ENCODE measurements at regions not wholly inside any gene's neighbourhood (a gene's known extent, or its start where the extent isn't known, plus 50 kb on each side); places are given as distances from the start of the nearest gene placed in this dataset.

GRCh38 chr14:84361476-84361875 is 1168.5 kb upstream of the FLRT2 start:
- no peak for DNase-seq (ENCODE audit: low read depth, low spot score)

DNA sequence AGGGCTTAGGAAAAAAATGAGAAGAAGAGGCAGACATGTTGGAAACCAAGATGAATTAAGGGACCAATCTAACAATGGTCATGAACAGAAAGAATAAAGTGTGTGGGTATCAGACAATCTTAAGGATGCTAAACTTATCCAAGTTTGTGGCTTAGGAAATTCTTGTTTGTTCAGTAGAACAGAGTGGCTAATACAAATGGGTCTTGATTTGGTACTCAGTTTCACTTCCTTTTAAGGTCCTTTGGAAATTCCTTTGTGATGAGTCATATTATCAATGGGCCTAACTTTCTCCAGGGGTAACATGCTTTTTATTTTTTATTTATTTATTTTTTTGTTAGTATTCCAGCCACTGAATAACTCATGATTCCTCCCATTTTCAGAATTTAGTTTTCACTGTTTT is 1154.7 kb upstream of the FLRT2 start:
- peak; percentile 4 for DNase-seq (ENCODE audit: low read depth, low spot score)

- DNase-seq (ENCODE audit: low read depth, low spot score), result no peak
These were observed 1139.9 kb upstream of the FLRT2 start for GRCh38 chr14:84390010-84390409.

DNA sequence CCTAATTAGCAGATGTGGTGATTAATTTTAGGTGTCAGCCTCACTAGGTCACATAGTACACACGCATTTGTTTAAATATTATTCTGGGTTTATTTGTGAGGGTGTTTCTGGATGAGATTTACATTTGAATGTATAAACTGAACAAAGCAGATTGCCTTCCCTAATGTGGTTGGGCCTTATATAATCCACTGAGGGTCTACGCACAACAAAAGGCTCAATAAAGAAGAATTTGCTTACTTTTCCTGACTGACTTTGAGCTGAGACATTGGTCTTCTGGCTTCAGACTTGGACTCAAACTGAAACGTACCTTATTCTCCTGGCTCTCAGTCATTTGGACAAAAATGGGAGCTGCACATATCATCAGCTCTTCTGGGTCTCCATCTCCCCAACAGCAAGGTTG is 1132.3 kb upstream of the FLRT2 start:
- no peak for DNase-seq (ENCODE audit: low read depth, low spot score)

DNA sequence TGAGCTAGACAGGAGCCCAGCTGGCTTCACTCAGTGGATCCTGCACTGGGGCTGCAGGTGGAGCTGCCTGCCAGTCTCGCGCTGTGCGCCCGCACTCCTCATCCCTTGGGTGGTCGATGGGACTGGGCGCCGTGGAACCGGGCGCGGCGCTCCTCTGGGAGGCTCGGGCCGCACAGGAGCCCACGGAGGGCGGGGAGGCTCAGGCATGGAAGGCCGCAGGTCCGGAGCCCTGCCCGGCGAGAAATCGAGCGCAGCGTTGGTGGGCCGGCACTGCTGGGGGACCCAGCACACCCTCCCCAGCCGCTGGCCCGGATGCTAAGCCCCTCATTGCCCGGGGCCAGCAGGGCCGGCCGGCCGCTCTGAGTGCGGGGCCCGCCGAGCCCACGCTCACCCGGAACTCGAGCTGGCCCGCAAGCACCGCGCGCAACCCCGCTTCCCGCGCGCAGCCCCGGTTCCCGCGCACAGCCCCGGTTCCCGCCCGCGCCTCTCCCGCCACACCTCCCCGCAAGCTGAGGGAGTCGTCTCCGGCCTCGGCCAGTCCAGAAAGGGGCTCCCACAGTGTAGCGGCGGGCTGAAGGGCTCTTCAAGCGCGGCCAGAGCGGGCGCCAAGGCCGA is 1130.5 kb upstream of the FLRT2 start:
- no peak for DNase-seq (ENCODE audit: low read depth, low spot score)

DNA sequence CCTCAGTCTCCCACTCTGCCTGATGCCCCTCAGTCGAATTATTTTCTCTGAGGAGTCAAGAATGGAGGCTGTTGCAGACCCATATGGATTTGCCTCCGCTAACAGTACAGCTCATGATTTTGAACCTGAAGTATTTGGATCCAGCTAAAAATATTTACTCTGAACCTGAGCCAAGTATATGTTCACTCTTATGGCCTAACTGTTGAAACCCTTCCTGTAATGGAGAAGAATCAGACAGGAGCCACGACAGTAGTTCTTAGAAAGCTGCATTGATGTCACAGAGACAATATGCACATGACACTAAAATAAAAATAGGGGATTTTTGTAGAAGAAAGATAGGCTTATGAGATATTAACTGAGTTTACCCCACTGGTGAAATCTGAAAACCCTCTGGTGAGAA is 1128.3 kb upstream of the FLRT2 start:
- DNase-seq (ENCODE audit: low read depth, low spot score), result no peak

DNA sequence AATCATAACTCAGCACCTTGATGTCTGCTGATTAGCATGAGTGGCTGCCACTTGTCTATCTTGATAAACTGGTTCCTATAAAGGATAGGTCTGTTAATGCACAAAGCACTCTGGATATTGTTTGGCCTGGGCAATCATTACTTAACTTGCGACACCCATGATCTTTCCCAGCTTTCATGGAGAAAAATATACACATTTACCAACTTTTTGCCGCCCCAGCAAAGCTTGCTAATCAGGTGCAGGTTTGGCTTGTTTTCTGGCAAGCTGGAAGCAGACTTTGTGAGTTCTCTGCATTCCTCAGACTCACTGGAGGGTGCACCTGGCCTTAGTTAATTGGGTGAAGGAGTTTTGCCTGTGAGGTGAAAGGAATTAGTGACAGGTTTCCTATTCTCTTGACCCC is 1126.4 kb upstream of the FLRT2 start:
- DNase-seq (ENCODE audit: low read depth, low spot score), result no peak

GRCh38 chr14:84404246-84404645 is 1125.7 kb upstream of the FLRT2 start:
- DNase-seq (ENCODE audit: low read depth, low spot score), result no peak

DNA sequence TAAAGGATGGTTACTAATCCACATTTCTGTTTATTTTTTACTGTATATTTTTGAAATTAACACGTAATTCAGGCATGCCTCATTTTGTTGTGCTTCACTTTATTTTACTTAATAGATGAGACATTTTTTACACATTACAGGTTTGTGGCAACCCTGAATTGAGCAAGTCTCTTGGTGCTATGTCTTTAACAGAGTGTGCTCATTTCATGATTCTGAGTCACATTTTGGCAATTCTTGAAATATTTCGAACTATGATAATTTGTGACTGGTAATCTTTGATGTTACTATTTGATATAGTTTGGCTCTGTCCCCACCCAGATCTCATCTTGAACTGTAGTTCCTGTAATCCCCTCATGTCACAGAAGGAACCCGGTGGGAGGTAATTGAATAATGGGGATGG is 1120.5 kb upstream of the FLRT2 start:
- no peak for DNase-seq (ENCODE audit: low read depth, low spot score)

DNA sequence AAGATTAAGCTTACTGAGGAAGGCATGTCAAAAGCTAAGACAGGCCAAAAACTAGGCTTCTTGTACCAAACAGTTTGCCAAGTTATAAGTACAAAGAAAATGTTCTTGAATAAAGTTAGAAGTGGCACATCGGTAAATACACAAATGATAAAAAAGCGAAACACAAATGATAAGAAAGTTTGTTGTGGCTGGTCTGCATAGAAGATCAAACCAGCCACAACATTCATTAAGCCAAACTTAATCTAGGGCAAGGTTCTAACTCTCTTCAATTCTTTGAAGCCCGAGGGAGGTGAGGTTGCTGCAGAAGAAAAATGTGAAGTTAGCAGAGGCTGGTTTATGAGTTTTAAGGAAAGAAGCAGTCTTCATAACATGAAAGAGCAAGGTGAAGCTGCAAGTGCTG is 1119.6 kb upstream of the FLRT2 start:
- no peak for DNase-seq (ENCODE audit: low read depth, low spot score)

DNA sequence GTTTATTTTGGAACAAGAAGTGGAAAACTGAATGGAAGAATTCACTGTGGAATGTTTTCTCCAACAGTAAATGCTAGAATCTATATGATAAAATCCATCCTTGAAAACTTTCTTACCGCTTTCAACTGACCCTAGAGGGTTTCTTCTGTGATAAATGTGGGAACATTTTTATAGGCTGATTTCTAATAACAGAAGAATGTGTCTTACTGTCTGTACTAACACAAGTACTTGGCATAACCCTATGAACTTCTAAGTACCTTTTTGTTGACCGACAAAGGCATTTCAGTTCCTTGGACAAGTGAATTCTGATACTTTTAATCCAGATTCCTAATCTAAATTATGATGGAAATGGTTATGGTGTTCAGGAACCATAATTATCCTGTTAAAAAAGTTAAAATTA is 1109.7 kb upstream of the FLRT2 start:
- DNase-seq (ENCODE audit: low read depth, low spot score), result no peak

- no peak for DNase-seq (ENCODE audit: low read depth, low spot score)
These were observed 1108.3 kb upstream of the FLRT2 start for GRCh38 chr14:84421621-84422020.

DNA sequence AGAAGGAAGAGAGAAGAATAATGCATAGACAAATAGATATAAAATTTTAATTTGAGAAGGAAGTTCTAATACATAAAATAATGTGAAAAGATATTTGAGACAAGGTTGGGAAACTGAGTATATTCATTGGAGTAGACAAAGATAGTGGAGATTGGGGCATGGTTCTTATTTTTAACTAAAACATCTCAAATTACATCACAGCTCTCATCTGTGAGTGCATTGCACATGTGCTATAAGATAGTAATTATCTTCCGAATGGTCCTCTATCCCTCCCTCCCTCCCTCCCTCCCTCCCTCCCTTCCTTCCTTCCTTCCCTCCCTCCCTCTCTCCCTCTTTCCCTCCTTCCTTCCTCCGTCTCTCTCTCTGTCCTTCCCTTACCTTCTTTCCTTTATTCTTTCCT is 1104.0 kb upstream of the FLRT2 start:
- no peak for DNase-seq (ENCODE audit: low read depth, low spot score)

DNA sequence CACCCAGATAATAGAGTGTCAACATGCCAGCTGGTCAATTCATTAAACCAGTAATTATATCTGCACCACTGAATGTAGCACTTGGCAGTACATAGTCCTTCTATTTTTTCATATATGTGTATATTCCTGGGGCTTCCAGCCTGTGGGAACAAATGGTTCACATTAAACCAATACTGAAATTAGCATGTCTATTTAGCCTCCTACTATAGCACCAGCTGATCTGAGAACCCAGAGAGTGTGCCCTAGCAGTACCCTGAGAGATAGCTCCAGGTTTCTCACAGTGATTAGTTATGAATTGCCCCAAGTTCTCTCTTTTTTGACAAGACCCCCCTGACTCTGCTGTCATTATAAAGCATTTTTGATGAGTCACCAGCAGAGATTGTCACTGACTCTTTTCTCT is 1097.3 kb upstream of the FLRT2 start:
- no peak for DNase-seq (ENCODE audit: low read depth, low spot score)

DNA sequence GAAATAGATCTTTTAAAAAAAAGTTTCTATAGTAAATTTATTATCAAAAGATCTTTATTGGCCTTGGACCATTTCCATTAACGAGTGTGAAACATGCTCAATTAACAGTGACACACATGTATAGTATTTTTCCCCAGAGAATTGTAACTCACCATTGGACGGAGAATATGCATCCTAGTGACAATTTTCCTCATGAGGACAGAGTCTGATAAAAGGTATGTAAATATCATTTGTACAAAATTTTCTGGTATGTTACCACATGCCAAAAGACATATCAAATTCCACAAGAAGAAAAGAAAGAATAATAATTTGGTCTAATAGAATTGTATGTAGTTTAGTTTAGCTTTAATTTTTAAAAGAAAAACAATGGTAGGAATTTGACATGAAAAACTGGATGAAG is 1096.0 kb upstream of the FLRT2 start:
- DNase-seq (ENCODE audit: low read depth, low spot score), result no peak

DNA sequence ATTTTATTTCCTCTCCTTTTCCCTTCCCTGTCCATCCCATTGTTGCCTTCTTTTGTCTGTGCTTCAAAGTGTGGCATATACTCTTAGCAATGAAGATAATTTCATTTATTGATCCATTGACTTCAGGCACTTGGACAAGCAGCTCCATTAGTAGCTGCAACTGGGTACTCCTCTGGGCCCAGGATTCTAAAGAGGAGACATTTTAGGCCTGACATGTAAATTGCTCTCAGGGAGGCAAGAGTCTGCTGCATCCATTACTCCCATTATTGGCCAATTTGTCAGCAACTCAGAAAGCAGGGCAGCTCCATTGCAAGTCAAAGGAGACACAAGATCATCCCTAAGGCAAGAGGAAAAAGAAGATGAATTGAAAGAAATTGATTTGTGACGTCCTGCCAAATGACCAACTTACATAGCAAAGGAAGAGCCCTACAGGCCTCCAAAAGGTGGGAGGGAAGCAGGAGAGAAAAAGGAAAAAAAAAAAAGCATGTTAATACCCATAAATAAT is 1094.1 kb upstream of the FLRT2 start:
- DNase-seq (ENCODE audit: low read depth, low spot score), result no peak

- no peak for DNase-seq (ENCODE audit: low read depth, low spot score)
These were observed 1093.4 kb upstream of the FLRT2 start for GRCh38 chr14:84436528-84436927.

- DNase-seq (ENCODE audit: low read depth, low spot score), result peak; percentile 54
These were observed 1087.4 kb upstream of the FLRT2 start for GRCh38 chr14:84442521-84442920.

- no peak for DNase-seq (ENCODE audit: low read depth, low spot score)
These were observed 1084.5 kb upstream of the FLRT2 start for GRCh38 chr14:84445486-84445885.

DNA sequence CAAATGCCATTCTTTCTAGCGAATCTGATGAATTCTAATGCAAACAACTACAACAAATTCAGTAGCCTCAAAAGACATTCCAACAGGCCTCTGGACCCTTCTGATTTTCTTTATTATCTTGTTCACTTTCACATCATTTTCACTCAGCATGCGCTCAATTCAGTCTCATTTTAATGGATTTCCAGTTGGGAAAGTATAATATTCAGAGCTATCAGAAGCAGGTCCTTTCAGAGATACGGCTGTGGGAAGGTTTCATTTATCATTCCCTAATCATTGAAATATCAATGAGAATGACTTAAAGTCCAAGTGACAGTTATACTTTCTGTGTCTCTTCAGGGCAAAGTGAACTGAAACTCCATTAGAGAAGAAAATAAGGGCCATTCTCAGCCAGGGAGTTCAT is 1083.7 kb upstream of the FLRT2 start:
- no peak for DNase-seq (ENCODE audit: low read depth, low spot score)

DNA sequence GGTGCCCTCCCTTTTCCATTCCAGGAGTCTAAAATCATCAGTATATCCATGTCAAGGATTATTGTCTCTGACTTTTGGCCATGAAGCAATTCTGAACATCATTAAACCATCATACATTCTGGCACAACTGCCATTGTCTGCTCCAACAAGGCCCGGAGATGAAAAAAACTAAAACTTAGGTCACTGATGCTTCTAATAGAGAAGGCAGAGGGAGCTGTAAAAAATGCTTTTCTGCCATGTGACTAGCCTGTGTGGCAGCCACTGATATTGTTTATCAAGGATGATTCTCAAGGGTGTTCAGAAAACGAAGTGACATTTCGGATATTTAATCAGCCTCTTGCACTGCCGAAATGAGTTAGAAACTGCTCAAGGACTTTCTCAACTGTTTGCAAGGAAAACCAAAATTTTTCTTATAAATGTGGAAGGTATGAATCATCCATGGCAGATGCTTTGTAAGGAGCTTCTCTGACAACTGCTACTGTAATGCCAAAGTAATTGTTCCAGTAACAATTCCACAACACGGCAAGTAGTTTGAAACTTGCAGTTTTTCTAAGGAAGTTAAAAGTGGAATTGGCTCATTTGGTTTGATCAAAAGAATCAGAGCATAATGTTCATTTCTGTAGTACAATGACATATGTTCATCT is 1076.5 kb upstream of the FLRT2 start:
- no peak for DNase-seq (ENCODE audit: low read depth, low spot score)

GRCh38 chr14:84454114-84454513 is 1075.8 kb upstream of the FLRT2 start:
- no peak for DNase-seq (ENCODE audit: low read depth, low spot score)

DNA sequence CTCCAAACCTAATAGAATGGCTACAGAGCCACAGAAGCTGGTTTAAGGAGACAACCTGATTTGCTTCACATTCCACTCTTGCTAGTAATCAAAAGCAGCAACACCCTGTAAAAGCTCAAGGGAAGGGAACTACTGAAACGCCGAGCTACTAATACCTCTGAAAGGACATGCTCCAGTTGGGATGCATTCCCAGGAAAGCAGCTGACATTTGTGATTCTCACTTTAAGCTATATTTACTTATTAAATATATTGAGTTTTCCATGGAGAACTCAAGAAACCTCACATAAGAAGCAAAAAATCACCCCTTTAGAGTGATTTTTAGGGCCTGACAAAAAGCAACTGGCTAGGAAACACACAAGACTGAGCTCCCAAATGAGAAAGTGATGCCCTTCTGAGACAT is 1073.0 kb upstream of the FLRT2 start:
- DNase-seq (ENCODE audit: low read depth, low spot score), result no peak

- no peak for DNase-seq (ENCODE audit: low read depth, low spot score)
These were observed 1071.1 kb upstream of the FLRT2 start for GRCh38 chr14:84458881-84459280.
